SK-N-SH (cell line): ENCODE measurements at regions not wholly inside any gene's neighbourhood (a gene's known extent, or its start where the extent isn't known, plus 50 kb on each side); places are given as distances from the start of the nearest gene placed in this dataset.

Source experiments
- MXI1 ChIP-seq: IDR thresholded peaks from 2 replicates; pipeline ENCODE4 v1.6.1; 2012; ENCODE audit warnings: mild to moderate bottlenecking, low read depth, low read length, improper control_type of control experiment
- NRF1 ChIP-seq: IDR thresholded peaks from 2 replicates; pipeline ENCODE4 v1.6.1; 2012; ENCODE audit warnings: low read depth, mild to moderate bottlenecking, low read length

- TF ChIP-seq MXI1 (no peak), NRF1 (no peak)
These were observed 260.5 kb downstream of the CENPW start for GRCh38 chr6:126600258-126600916.
